Activated naive CD4-positive, alpha-beta T cell treated with anti-CD3 and anti-CD28 coated beads for 36 hours (primary cell): ENCODE measurements at regions not wholly inside any gene's neighbourhood (a gene's known extent, or its start where the extent isn't known, plus 50 kb on each side); places are given as distances from the start of the nearest gene placed in this dataset.

ENCODE experiments used
- CTCF ChIA-PET: fragments of 350-600 bp; sonication (Branson Sonifier 250); formaldehyde crosslinking; loops from one replicate; lab custom pipeline; 2021; ENCODE audit warnings: antibody characterized with exemption; lab: Charles Lee
- DNase-seq: peaks from one replicate; pipeline ENCODE4 v3.0.0-alpha.2; 2020
- H3K27ac Mint-ChIP-seq: one replicate; pipeline ENCODE4 v1.8.0; 2021; ENCODE audit warnings: mild to moderate bottlenecking, mixed read lengths
- H3K27me3 Mint-ChIP-seq: one replicate; pipeline ENCODE4 v1.8.0; 2021; ENCODE audit warnings: low read depth, mixed read lengths
- H3K36me3 Mint-ChIP-seq: one replicate; pipeline ENCODE4 v1.8.0; 2021; ENCODE audit warnings: low read depth, mixed read lengths
- H3K4me1 Mint-ChIP-seq: one replicate; pipeline ENCODE4 v1.8.0; 2021; ENCODE audit warnings: low read depth, mixed read lengths
- H3K4me3 Mint-ChIP-seq: one replicate; pipeline ENCODE4 v1.8.0; 2021; ENCODE audit warnings: mild to moderate bottlenecking, moderate library complexity, mixed read lengths
- H3K9me3 Mint-ChIP-seq: one replicate; pipeline ENCODE4 v1.8.0; 2021; ENCODE audit warnings: mixed read lengths
- intact Hi-C: fragments of 100-400 bp; cut with micrococcal nuclease; formaldehyde crosslinking; loops from one replicate; pipeline ENCODE4 v1.15.1; 2023

GRCh38 chr2:44881856-44882255 lies 59.6 kb upstream of the SIX3 start:
- H3K4me1 Mint-ChIP-seq = no peaks in the 10 kb centered on the region
- CTCF ChIA-PET = no interaction called here
- no peaks in the 10 kb centered on the region for H3K36me3 Mint-ChIP-seq
- intact Hi-C loops = no loop called here
- H3K9me3 Mint-ChIP-seq = no peaks in the 10 kb centered on the region
- no peak overlapping the region for H3K27ac Mint-ChIP-seq
- no peak overlapping the region for H3K4me3 Mint-ChIP-seq
- DNase-seq = no peak
- peaks cover 13% of the 10 kb centered on the region for H3K27me3 Mint-ChIP-seq

- no peak overlapping the region for H3K27ac Mint-ChIP-seq
- H3K4me3 Mint-ChIP-seq = no peak overlapping the region
- H3K36me3 Mint-ChIP-seq = no peaks in the 10 kb centered on the region
- intact Hi-C loops = no loop called here
- H3K4me1 Mint-ChIP-seq = no peaks in the 10 kb centered on the region
- CTCF ChIA-PET = interaction anchor here (0.7 kb wide), 1 partner anchor 1020 kb away, joined by 3 read pairs; no protein-coding TSS in a partner anchor
- peaks cover 17% of the 10 kb centered on the region for H3K27me3 Mint-ChIP-seq
- DNase-seq = no peak
- H3K9me3 Mint-ChIP-seq = no peaks in the 10 kb centered on the region
These were observed 58.1 kb upstream of the SIX3 start for GRCh38 chr2:44883356-44883755.

- DNase-seq = no peak
- no peaks in the 10 kb centered on the region for H3K36me3 Mint-ChIP-seq
- no peak overlapping the region for H3K4me3 Mint-ChIP-seq
- no peaks in the 10 kb centered on the region for H3K4me1 Mint-ChIP-seq
- no peaks in the 10 kb centered on the region for H3K9me3 Mint-ChIP-seq
- H3K27me3 Mint-ChIP-seq = peaks cover 19% of the 10 kb centered on the region
- CTCF ChIA-PET = interaction anchor here (0.7 kb wide), 1 partner anchor 1019 kb away, joined by 3 read pairs; no protein-coding TSS in a partner anchor
- intact Hi-C loops = no loop called here
- H3K27ac Mint-ChIP-seq = no peak overlapping the region
These were observed 57.3 kb upstream of the SIX3 start for GRCh38 chr2:44884231-44884630.

GRCh38 chr2:44884677-44885076 lies 56.8 kb upstream of the SIX3 start:
- Mint-ChIP-seq H3K27me3 (peaks cover 19% of the 10 kb centered on the region), H3K4me3 (no peak overlapping the region), H3K4me1 (no peaks in the 10 kb centered on the region), H3K36me3 (no peaks in the 10 kb centered on the region), H3K27ac (no peak overlapping the region), H3K9me3 (no peaks in the 10 kb centered on the region)
- CTCF ChIA-PET = no interaction called here
- DNase-seq = no peak
- intact Hi-C loops = no loop called here

- Mint-ChIP-seq H3K9me3 (no peaks in the 10 kb centered on the region), H3K4me1 (no peaks in the 10 kb centered on the region), H3K27ac (no peak overlapping the region), H3K27me3 (peaks cover 19% of the 10 kb centered on the region), H3K36me3 (no peaks in the 10 kb centered on the region), H3K4me3 (no peak overlapping the region)
- no peak for DNase-seq
- intact Hi-C loops = no loop called here
- CTCF ChIA-PET = no interaction called here
These were observed 55.1 kb upstream of the SIX3 start for GRCh38 chr2:44886414-44886813.

GRCh38 chr2:44889096-44889495 lies 52.4 kb upstream of the SIX3 start:
- no peak for DNase-seq
- intact Hi-C loops = no loop called here
- Mint-ChIP-seq H3K27me3 (peaks cover 27% of the 10 kb centered on the region), H3K9me3 (peaks cover 10% of the 10 kb centered on the region), H3K36me3 (no peaks in the 10 kb centered on the region), H3K4me1 (no peaks in the 10 kb centered on the region), H3K27ac (no peak overlapping the region), H3K4me3 (no peak overlapping the region)
- CTCF ChIA-PET = no interaction called here
